Smooth muscle cell (in vitro differentiated cells): ENCODE measurements at regions not wholly inside any gene's neighbourhood (a gene's known extent, or its start where the extent isn't known, plus 50 kb on each side); places are given as distances from the start of the nearest gene placed in this dataset.

ENCODE experiments used
- DNase-seq: peaks from one replicate; lab custom pipeline; 2025; ENCODE audit not compliant: unreplicated experiment; lab: John Stamatoyannopoulos, UW
- H2AFZ ChIP-seq: fragments of 200-600 bp; sonication (generic); 2 replicates; pipeline ENCODE4 v1.6.0; 2016; ENCODE audit warnings: antibody characterized with exemption, low read depth, mild to moderate bottlenecking
- H3F3A ChIP-seq: fragments of 200-600 bp; sonication (generic); 2 replicates; pipeline ENCODE4 v1.6.0; 2017; ENCODE audit warnings: antibody characterized with exemption, low read depth
- H3K27ac ChIP-seq: fragments of 200-600 bp; sonication (generic); 2 replicates; pipeline ENCODE4 v1.5.1; 2016; ENCODE audit warnings: low read depth, mild to moderate bottlenecking
- H3K27me3 ChIP-seq: fragments of 200-600 bp; sonication (generic); 2 replicates; pipeline ENCODE4 v1.6.1; 2016; ENCODE audit warnings: low read depth, mild to moderate bottlenecking
- H3K36me3 ChIP-seq: fragments of 200-600 bp; sonication (generic); 2 replicates; pipeline ENCODE4 v1.5.1; 2016; ENCODE audit warnings: low read depth
- H3K4me1 ChIP-seq: fragments of 200-600 bp; sonication (generic); 2 replicates; pipeline ENCODE4 v1.5.1; 2016; ENCODE audit warnings: low read depth
- H3K4me2 ChIP-seq: fragments of 200-600 bp; sonication (generic); 2 replicates; pipeline ENCODE4 v1.6.0; 2016; ENCODE audit warnings: mild to moderate bottlenecking
- H3K4me3 ChIP-seq: fragments of 200-600 bp; sonication (generic); 2 replicates; pipeline ENCODE4 v1.5.1; 2016; ENCODE audit warnings: mild to moderate bottlenecking
- H3K79me2 ChIP-seq: fragments of 200-600 bp; sonication (generic); 2 replicates; pipeline ENCODE4 v1.6.0; 2016; ENCODE audit warnings: low read depth, mild to moderate bottlenecking
- H3K9ac ChIP-seq: fragments of 200-600 bp; sonication (generic); 2 replicates; pipeline ENCODE4 v1.6.0; 2016; ENCODE audit warnings: low read depth
- H3K9me3 ChIP-seq: fragments of 200-600 bp; sonication (generic); replicated peaks from 2 replicates; pipeline ENCODE4 v1.5.1; 2016; ENCODE audit warnings: low read depth
- H4K20me1 ChIP-seq: fragments of 200-600 bp; sonication (generic); 2 replicates; pipeline ENCODE4 v1.6.0; 2016; ENCODE audit warnings: low read depth
- WGBS: methylation state at CpG from one replicate; pipeline ENCODE4 v1.1.7; 2016; ENCODE audit warnings: low lambda C conversion rate; 5-methylcytosine and 5-hydroxymethylcytosine counted together
- TF ChIP-seq, protein P1 (sequence below): fragments of 200-600 bp; sonication (generic); IDR thresholded peaks from 2 replicates; pipeline ENCODE4 v1.5.1; 2017; ENCODE audit warnings: borderline replicate concordance, mild to moderate bottlenecking, antibody characterized with exemption; ENCODE audit not compliant: insufficient read depth, poor library complexity, severe bottlenecking

DNA sequence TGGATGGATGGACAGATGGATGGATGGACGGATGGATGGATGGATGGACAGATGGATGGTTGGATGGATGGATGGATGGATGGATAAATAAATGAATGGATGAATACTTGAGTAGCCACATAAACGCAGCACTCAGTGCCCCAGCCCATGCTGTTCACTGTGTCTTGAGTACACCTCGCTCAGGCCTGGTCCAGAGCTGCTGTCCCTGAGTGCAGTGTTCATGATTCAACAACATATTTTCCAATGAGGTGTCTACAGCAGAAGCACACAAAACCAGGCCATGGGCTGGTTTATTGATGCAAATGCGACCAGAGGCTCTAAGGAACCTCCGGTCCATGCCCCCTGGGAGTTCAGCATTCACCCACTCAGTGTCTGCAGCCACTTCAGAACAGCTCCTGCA is 584.3 kb downstream of the BRD1 start:
- no peaks in the 10 kb centered on the region for H3K9me3 ChIP-seq

DNA sequence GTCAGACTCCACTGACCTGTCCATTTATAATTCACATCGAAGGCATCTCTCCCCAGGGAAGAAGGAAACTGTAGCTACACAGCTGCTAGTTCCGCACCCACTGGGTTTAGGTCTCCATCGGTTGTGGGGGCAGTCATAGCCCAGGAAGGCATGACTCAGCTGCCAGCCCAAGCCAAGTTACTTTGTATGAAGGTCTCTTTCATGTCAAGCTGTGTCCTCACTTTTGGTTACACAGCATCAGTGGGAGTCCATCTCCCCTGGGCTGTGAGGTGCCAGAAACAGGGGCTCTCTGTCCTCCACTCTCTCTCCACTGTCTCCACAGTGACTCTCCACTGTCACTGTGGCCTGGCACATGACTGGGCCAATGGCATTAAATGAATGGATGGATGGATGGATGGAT is 585.2 kb downstream of the BRD1 start:
- WGBS, result 91% methylated on average over 3 of the region's 3 CpGs
- DNase-seq, result no peak
- no peak overlapping the region for H3K4me3 ChIP-seq
- H3F3A ChIP-seq, result no peaks in the 10 kb centered on the region
- H3K27me3 ChIP-seq, result no peaks in the 10 kb centered on the region
- no peaks in the 10 kb centered on the region for H3K9me3 ChIP-seq
- no peaks in the 10 kb centered on the region for H3K4me1 ChIP-seq
- H2AFZ ChIP-seq, result no peak overlapping the region
- H3K27ac ChIP-seq, result no peak overlapping the region
- H3K36me3 ChIP-seq, result no peaks in the 10 kb centered on the region
- H3K79me2 ChIP-seq, result no peaks in the 10 kb centered on the region
- H3K4me2 ChIP-seq, result no peak overlapping the region
- no peaks in the 10 kb centered on the region for H4K20me1 ChIP-seq
- no peak overlapping the region for H3K9ac ChIP-seq
- TF ChIP-seq, protein P1, sequence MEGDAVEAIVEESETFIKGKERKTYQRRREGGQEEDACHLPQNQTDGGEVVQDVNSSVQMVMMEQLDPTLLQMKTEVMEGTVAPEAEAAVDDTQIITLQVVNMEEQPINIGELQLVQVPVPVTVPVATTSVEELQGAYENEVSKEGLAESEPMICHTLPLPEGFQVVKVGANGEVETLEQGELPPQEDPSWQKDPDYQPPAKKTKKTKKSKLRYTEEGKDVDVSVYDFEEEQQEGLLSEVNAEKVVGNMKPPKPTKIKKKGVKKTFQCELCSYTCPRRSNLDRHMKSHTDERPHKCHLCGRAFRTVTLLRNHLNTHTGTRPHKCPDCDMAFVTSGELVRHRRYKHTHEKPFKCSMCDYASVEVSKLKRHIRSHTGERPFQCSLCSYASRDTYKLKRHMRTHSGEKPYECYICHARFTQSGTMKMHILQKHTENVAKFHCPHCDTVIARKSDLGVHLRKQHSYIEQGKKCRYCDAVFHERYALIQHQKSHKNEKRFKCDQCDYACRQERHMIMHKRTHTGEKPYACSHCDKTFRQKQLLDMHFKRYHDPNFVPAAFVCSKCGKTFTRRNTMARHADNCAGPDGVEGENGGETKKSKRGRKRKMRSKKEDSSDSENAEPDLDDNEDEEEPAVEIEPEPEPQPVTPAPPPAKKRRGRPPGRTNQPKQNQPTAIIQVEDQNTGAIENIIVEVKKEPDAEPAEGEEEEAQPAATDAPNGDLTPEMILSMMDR, result no peak

More for the DNA sequence above, 584.3 kb downstream of the BRD1 start:
- WGBS, result 78% methylated on average over 5 of the region's 5 CpGs
- Histone ChIP-seq H3K79me2 (no peaks in the 10 kb centered on the region), H3K4me2 (no peak overlapping the region), H3K36me3 (no peaks in the 10 kb centered on the region), H3K9ac (no peak overlapping the region), H3K27ac (no peak overlapping the region), H3K4me3 (no peak overlapping the region), H4K20me1 (no peaks in the 10 kb centered on the region), H2AFZ (no peak overlapping the region), H3K27me3 (no peaks in the 10 kb centered on the region), H3F3A (no peaks in the 10 kb centered on the region), H3K4me1 (no peaks in the 10 kb centered on the region)
- TF ChIP-seq, protein P1, result no peak
- DNase-seq, result no peak

DNA sequence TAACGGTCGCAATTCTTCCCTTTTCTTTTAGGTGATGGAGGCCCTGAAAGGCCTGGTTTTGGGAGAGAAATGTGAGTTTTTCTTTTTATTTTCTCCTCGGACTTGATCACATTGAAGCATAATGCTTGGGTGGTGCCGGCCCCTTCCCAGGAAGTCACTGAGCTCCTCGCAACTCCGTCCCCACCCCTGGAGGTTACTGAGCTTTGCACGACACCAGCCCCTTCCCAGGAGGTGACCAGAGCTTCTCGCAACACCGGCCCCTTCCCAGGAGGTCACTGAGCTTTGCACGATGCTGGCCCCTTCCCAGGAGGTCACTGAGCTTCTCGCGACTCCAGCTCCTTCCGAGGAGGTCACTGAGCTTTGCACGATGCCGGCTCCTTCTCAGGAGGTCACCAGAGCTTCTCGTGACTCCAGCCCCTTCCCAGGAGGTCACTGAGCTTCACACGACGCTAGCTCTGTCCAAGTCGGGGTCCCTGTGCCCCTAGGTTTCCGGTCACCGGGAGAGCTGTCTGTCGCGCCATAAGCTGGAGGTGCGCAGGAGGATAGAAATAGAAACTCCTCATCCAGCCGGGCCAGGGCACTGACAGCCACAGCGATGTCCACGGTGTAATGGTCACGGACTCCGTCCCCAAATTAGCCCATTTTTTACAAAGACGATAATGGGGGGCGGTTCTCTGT is 586.4 kb downstream of the BRD1 start:
- no peaks in the 10 kb centered on the region for H3K36me3 ChIP-seq
- H4K20me1 ChIP-seq, result no peaks in the 10 kb centered on the region
- no peaks in the 10 kb centered on the region for H3F3A ChIP-seq
- no peak overlapping the region for H3K27ac ChIP-seq
- no peaks in the 10 kb centered on the region for H3K9me3 ChIP-seq
- H3K79me2 ChIP-seq, result no peaks in the 10 kb centered on the region
- TF ChIP-seq, protein P1, result no peak
- WGBS, result 86% methylated on average over 31 of the region's 31 CpGs
- no peak overlapping the region for H2AFZ ChIP-seq
- H3K9ac ChIP-seq, result no peak overlapping the region
- H3K4me1 ChIP-seq, result no peaks in the 10 kb centered on the region
- H3K4me2 ChIP-seq, result no peak overlapping the region
- no peak overlapping the region for H3K4me3 ChIP-seq
- no peaks in the 10 kb centered on the region for H3K27me3 ChIP-seq
- DNase-seq, result no peak

DNA sequence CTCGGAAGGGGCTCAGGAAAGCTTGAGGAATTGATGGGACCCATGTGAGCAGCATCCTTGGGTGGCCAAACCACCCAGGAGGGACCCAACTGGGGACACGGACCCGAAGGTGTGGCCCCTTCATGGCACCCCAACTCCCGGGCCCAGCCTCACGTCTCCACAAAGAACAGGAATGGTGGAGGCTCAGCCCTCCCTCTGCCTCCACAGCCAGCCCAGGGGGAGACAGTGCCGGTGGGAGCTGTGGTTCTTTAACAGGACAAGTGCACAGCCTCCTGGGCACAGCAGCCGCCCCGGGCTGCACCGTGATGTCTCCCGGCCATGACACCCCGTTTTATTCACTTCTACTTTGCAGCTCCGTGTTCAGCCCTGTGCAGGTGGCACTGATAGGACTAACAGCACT is 587.2 kb downstream of the BRD1 start:
- H2AFZ ChIP-seq, result no peak overlapping the region
- WGBS, result 88% methylated on average over 12 of the region's 12 CpGs
- H4K20me1 ChIP-seq, result no peaks in the 10 kb centered on the region
- H3K36me3 ChIP-seq, result no peaks in the 10 kb centered on the region
- no peaks in the 10 kb centered on the region for H3K79me2 ChIP-seq
- no peaks in the 10 kb centered on the region for H3K27me3 ChIP-seq
- H3K27ac ChIP-seq, result no peak overlapping the region
- no peak overlapping the region for H3K9ac ChIP-seq
- H3K9me3 ChIP-seq, result no peaks in the 10 kb centered on the region
- no peak overlapping the region for H3K4me2 ChIP-seq
- TF ChIP-seq, protein P1, result no peak
- no peak overlapping the region for H3K4me3 ChIP-seq
- no peaks in the 10 kb centered on the region for H3K4me1 ChIP-seq
- no peaks in the 10 kb centered on the region for H3F3A ChIP-seq
- no peak for DNase-seq
